Caco-2 (cell line): ENCODE measurements at regions not wholly inside any gene's neighbourhood (a gene's known extent, or its start where the extent isn't known, plus 50 kb on each side); places are given as distances from the start of the nearest gene placed in this dataset.

Experiments used
- BruUV-seq: library from RNA; stranded (reverse); fragments of 400-500 nt; replicated peaks from 2 replicates; lab custom pipeline; 2021; lab: Mats Ljungman, UMichigan
- CTCF ChIA-PET: fragments of 300-600 bp; sonication (Branson Sonifier 250); formaldehyde crosslinking; loops from one replicate; lab custom pipeline; 2022; ENCODE audit warnings: antibody characterized with exemption; lab: Charles Lee
- POLR2A ChIA-PET: fragments of 300-600 bp; sonication (Branson Sonifier 250); formaldehyde crosslinking; loops from one replicate; lab custom pipeline; 2022; ENCODE audit warnings: antibody characterized with exemption; lab: Charles Lee
- DNase-seq, 2 experiments: peaks; one replicate each; pipeline versions ENCODE4 v3.0.0 to v3.0.0-alpha.2; 2020 to 2022
- H3K27me3 ChIP-seq: replicated peaks from 2 replicates; pipeline ENCODE4 v1.6.0; 2011; ENCODE audit warnings: low read length; ENCODE audit not compliant: control insufficient read depth, insufficient read depth
- H3K36me3 ChIP-seq: 2 replicates; pipeline ENCODE4 v1.5.1; 2011; ENCODE audit warnings: low read length; ENCODE audit not compliant: control insufficient read depth, insufficient read depth
- H3K4me1 ChIP-seq: fragments of 250-450 bp; sonication (Bioruptor Pico); 2 replicates; pipeline ENCODE4 v1.5.1; 2020; ENCODE audit warnings: mild to moderate bottlenecking
- H3K4me3 ChIP-seq: 2 replicates; pipeline ENCODE4 v1.5.1; 2011; ENCODE audit warnings: low read depth, mild to moderate bottlenecking, control low read depth, low read length
- H3K9me3 ChIP-seq: fragments of 250-450 bp; sonication (Bioruptor Pico); 2 replicates; pipeline ENCODE4 v1.5.1; 2020; ENCODE audit warnings: mild to moderate bottlenecking, moderate library complexity
- H3K27ac Mint-ChIP-seq: one replicate; pipeline ENCODE4 v1.8.0; 2022; ENCODE audit warnings: mixed read lengths; ENCODE audit not compliant: unreplicated experiment
- H3K27me3 Mint-ChIP-seq: one replicate; pipeline ENCODE4 v1.8.0; 2022; ENCODE audit warnings: mixed read lengths; ENCODE audit not compliant: insufficient read depth, unreplicated experiment
- H3K36me3 Mint-ChIP-seq: one replicate; pipeline ENCODE4 v1.8.0; 2022; ENCODE audit warnings: mild to moderate bottlenecking, mixed read lengths; ENCODE audit not compliant: insufficient read depth, unreplicated experiment
- H3K4me1 Mint-ChIP-seq: one replicate; pipeline ENCODE4 v1.8.0; 2022; ENCODE audit warnings: low read depth, mixed read lengths; ENCODE audit not compliant: unreplicated experiment
- H3K4me3 Mint-ChIP-seq: one replicate; pipeline ENCODE4 v1.8.0; 2022; ENCODE audit warnings: mild to moderate bottlenecking, moderate library complexity, mixed read lengths; ENCODE audit not compliant: unreplicated experiment
- H3K9me3 Mint-ChIP-seq: one replicate; pipeline ENCODE4 v1.8.0; 2022; ENCODE audit warnings: mixed read lengths; ENCODE audit not compliant: unreplicated experiment
- intact Hi-C: fragments of 100-400 bp; cut with micrococcal nuclease; formaldehyde crosslinking; loops from one replicate; pipeline ENCODE4 v1.10.0; 2022; ENCODE audit not compliant: unreplicated experiment
- TF ChIP-seq, protein P1 (sequence below), 2 experiments: fragments of 200-600 bp in 1 of 2; IDR thresholded peaks; 1 replicate in 1 of 2; 2 replicates in 1 of 2; pipeline versions ENCODE4 v1.5.1 to v1.8.0; 2011 to 2022; ENCODE audit warnings: antibody characterized with exemption in 1 of 2, control low read depth in 1 of 2, inconsistent platforms in 1 of 2, low read depth in 1 of 2, low read length in 1 of 2, mild to moderate bottlenecking in 1 of 2, moderate library complexity in 1 of 2; ENCODE audit not compliant: insufficient read depth in 1 of 2, severe bottlenecking in 1 of 2, unreplicated experiment in 1 of 2

- Histone ChIP-seq H3K4me1 (no peaks in the 10 kb centered on the region), H3K27me3 (no peaks in the 10 kb centered on the region), H3K9me3 (no peaks in the 10 kb centered on the region), H3K36me3 (no peaks in the 10 kb centered on the region), H3K4me3 (no peak overlapping the region)
- no peaks in the 10 kb centered on the region for H3K36me3 Mint-ChIP-seq
- DNase-seq = no peak
- H3K4me3 Mint-ChIP-seq = no peak overlapping the region
- H3K27me3 Mint-ChIP-seq = peaks cover 7% of the 10 kb centered on the region
- intact Hi-C loops = no loop called here
- no peaks in the 10 kb centered on the region for H3K4me1 Mint-ChIP-seq
- ChIA-PET POLR2A (no interaction called here), CTCF (no interaction called here)
- no TSS peak for BruUV-seq
- TF ChIP-seq, protein P1, sequence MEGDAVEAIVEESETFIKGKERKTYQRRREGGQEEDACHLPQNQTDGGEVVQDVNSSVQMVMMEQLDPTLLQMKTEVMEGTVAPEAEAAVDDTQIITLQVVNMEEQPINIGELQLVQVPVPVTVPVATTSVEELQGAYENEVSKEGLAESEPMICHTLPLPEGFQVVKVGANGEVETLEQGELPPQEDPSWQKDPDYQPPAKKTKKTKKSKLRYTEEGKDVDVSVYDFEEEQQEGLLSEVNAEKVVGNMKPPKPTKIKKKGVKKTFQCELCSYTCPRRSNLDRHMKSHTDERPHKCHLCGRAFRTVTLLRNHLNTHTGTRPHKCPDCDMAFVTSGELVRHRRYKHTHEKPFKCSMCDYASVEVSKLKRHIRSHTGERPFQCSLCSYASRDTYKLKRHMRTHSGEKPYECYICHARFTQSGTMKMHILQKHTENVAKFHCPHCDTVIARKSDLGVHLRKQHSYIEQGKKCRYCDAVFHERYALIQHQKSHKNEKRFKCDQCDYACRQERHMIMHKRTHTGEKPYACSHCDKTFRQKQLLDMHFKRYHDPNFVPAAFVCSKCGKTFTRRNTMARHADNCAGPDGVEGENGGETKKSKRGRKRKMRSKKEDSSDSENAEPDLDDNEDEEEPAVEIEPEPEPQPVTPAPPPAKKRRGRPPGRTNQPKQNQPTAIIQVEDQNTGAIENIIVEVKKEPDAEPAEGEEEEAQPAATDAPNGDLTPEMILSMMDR (IDR thresholded peaks at IDR 0.05; ENCODE audit: insufficient read depth in 1 of 2, low read depth in 1 of 2, low read length in 1 of 2, severe bottlenecking in 1 of 2, unreplicated experiment in 1 of 2) = no peak
- no peaks in the 10 kb centered on the region for H3K9me3 Mint-ChIP-seq
- H3K27ac Mint-ChIP-seq = no peak overlapping the region
These were observed 131.2 kb downstream of the IRS2 start for GRCh38 chr13:109655206-109655600.

GRCh38 chr13:109654341-109655205 is 131.8 kb downstream of the IRS2 start:
- intact Hi-C loops = no loop called here
- Histone ChIP-seq H3K27me3 (no peaks in the 10 kb centered on the region), H3K4me3 (no peak overlapping the region), H3K9me3 (no peaks in the 10 kb centered on the region), H3K4me1 (no peaks in the 10 kb centered on the region), H3K36me3 (no peaks in the 10 kb centered on the region)
- H3K27me3 Mint-ChIP-seq = peaks cover 7% of the 10 kb centered on the region
- H3K36me3 Mint-ChIP-seq = no peaks in the 10 kb centered on the region
- H3K4me3 Mint-ChIP-seq = no peak overlapping the region
- H3K4me1 Mint-ChIP-seq = no peaks in the 10 kb centered on the region
- no peaks in the 10 kb centered on the region for H3K9me3 Mint-ChIP-seq
- H3K27ac Mint-ChIP-seq = no peak overlapping the region
- ChIA-PET POLR2A (no interaction called here), CTCF (no interaction called here)
- TF ChIP-seq, protein P1 (IDR thresholded peaks at IDR 0.05; ENCODE audit: insufficient read depth in 1 of 2, low read depth in 1 of 2, low read length in 1 of 2, severe bottlenecking in 1 of 2, unreplicated experiment in 1 of 2) = no peak
- no TSS peak for BruUV-seq
- DNase-seq = no peak

DNA sequence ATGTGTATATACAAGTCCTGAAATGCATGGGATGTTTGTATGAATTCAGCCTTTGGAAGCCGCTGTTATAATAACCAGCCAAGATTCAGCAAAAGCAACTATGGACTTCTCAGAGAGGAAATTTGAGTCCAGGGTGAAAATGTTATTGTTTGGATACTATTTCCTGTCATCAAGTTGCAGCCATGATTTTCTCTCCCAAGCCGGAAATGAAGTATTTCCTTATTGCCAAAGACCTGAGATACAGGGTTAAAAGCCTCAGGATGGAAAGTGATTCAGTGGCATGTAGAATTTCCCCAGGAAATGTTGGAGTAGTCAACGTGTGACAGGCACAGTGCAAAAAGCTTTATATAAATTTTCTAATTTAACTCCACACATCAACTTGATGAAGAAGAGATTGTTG is 133.9 kb downstream of the IRS2 start:
- H3K9me3 ChIP-seq = no peaks in the 10 kb centered on the region
- Mint-ChIP-seq H3K36me3 (no peaks in the 10 kb centered on the region), H3K9me3 (no peaks in the 10 kb centered on the region), H3K4me1 (no peaks in the 10 kb centered on the region), H3K27ac (no peak overlapping the region), H3K27me3 (peaks cover 7% of the 10 kb centered on the region), H3K4me3 (no peak overlapping the region)
- H3K36me3 ChIP-seq = no peaks in the 10 kb centered on the region
- no peak for DNase-seq
- intact Hi-C loops = no loop called here
- TF ChIP-seq, protein P1 (IDR thresholded peaks at IDR 0.05; ENCODE audit: insufficient read depth in 1 of 2, low read depth in 1 of 2, low read length in 1 of 2, severe bottlenecking in 1 of 2, unreplicated experiment in 1 of 2) = no peak
- no peaks in the 10 kb centered on the region for H3K27me3 ChIP-seq
- CTCF ChIA-PET = no interaction called here
- no TSS peak for BruUV-seq
- no peaks in the 10 kb centered on the region for H3K4me1 ChIP-seq
- POLR2A ChIA-PET = no interaction called here
- no peak overlapping the region for H3K4me3 ChIP-seq
